ENCODE measurements at regions not wholly inside any gene's neighbourhood (a gene's known extent, or its start where the extent isn't known, plus 50 kb on each side); places are given as distances from the start of the nearest gene placed in this dataset.

GRCh38 chr15:31557899-31558298 is 231.3 kb downstream of the KLF13 start:
- BruUV-seq (replicated peaks) = no TSS peak
- Histone ChIP-seq H3K9me3 (no peaks in the 10 kb centered on the region), H3K36me3 (ENCODE audit: control insufficient read depth, insufficient read depth, low read length) (no peaks in the 10 kb centered on the region), H3K4me3 (ENCODE audit: low read depth, low read length) (no peak overlapping the region), H3K4me1 (no peaks in the 10 kb centered on the region), H3K27me3 (replicated peaks; ENCODE audit: control insufficient read depth, insufficient read depth, low read length) (peaks cover 2% of the 10 kb centered on the region)
- DNase-seq = no peak
- ChIA-PET CTCF (no interaction called here), POLR2A (no interaction called here)
- TF ChIP-seq CTCF (IDR thresholded peaks at IDR 0.05; ENCODE audit: insufficient read depth in 1 of 2, low read depth in 1 of 2, low read length in 1 of 2, severe bottlenecking in 1 of 2, unreplicated experiment in 1 of 2) = no peak
- intact Hi-C loops (cut with micrococcal nuclease; ENCODE audit: unreplicated experiment) = no loop called here
- peaks cover 18% of the 10 kb centered on the region for H3K27me3 Mint-ChIP-seq (ENCODE audit: insufficient read depth, unreplicated experiment)
- H3K36me3 Mint-ChIP-seq (ENCODE audit: insufficient read depth, unreplicated experiment) = no peaks in the 10 kb centered on the region
- no peaks in the 10 kb centered on the region for H3K9me3 Mint-ChIP-seq (ENCODE audit: unreplicated experiment)
- no peak overlapping the region for H3K27ac Mint-ChIP-seq (ENCODE audit: unreplicated experiment)
- H3K4me1 Mint-ChIP-seq (ENCODE audit: low read depth, unreplicated experiment) = no peaks in the 10 kb centered on the region
- no peak overlapping the region for H3K4me3 Mint-ChIP-seq (ENCODE audit: unreplicated experiment)

GRCh38 chr15:31558840-31559239 is 232.2 kb downstream of the KLF13 start:
- no peaks in the 10 kb centered on the region for H3K4me1 ChIP-seq
- H3K36me3 ChIP-seq (ENCODE audit: control insufficient read depth, insufficient read depth, low read length) = no peaks in the 10 kb centered on the region
- no TSS peak for BruUV-seq (replicated peaks)
- H3K9me3 ChIP-seq = no peaks in the 10 kb centered on the region
- CTCF ChIA-PET = no interaction called here
- Mint-ChIP-seq H3K9me3 (ENCODE audit: unreplicated experiment) (no peaks in the 10 kb centered on the region), H3K4me3 (ENCODE audit: unreplicated experiment) (no peak overlapping the region), H3K36me3 (ENCODE audit: insufficient read depth, unreplicated experiment) (no peaks in the 10 kb centered on the region), H3K27me3 (ENCODE audit: insufficient read depth, unreplicated experiment) (peaks cover 13% of the 10 kb centered on the region), H3K27ac (ENCODE audit: unreplicated experiment) (no peak overlapping the region), H3K4me1 (ENCODE audit: low read depth, unreplicated experiment) (no peaks in the 10 kb centered on the region)
- H3K27me3 ChIP-seq (replicated peaks; ENCODE audit: control insufficient read depth, insufficient read depth, low read length) = 0 out of 2 replicates have a peak, but pooled peaks cover 1% of the 10 kb centered on the region
- TF ChIP-seq CTCF (IDR thresholded peaks at IDR 0.05; ENCODE audit: insufficient read depth in 1 of 2, low read depth in 1 of 2, low read length in 1 of 2, severe bottlenecking in 1 of 2, unreplicated experiment in 1 of 2) = no peak
- POLR2A ChIA-PET = no interaction called here
- no peak for DNase-seq
- intact Hi-C loops (cut with micrococcal nuclease; ENCODE audit: unreplicated experiment) = no loop called here
- no peak overlapping the region for H3K4me3 ChIP-seq (ENCODE audit: low read depth, low read length)

- Mint-ChIP-seq H3K27ac (ENCODE audit: unreplicated experiment) (no peak overlapping the region), H3K4me1 (ENCODE audit: low read depth, unreplicated experiment) (no peaks in the 10 kb centered on the region), H3K36me3 (ENCODE audit: insufficient read depth, unreplicated experiment) (no peaks in the 10 kb centered on the region), H3K9me3 (ENCODE audit: unreplicated experiment) (no peaks in the 10 kb centered on the region), H3K27me3 (ENCODE audit: insufficient read depth, unreplicated experiment) (peaks cover 6% of the 10 kb centered on the region), H3K4me3 (ENCODE audit: unreplicated experiment) (no peak overlapping the region)
- CTCF ChIA-PET = no interaction called here
- Histone ChIP-seq H3K27me3 (replicated peaks; ENCODE audit: control insufficient read depth, insufficient read depth, low read length) (0 out of 2 replicates have a peak, but pooled peaks cover 1% of the 10 kb centered on the region), H3K9me3 (no peaks in the 10 kb centered on the region), H3K4me3 (ENCODE audit: low read depth, low read length) (no peak overlapping the region), H3K36me3 (ENCODE audit: control insufficient read depth, insufficient read depth, low read length) (no peaks in the 10 kb centered on the region), H3K4me1 (no peaks in the 10 kb centered on the region)
- intact Hi-C loops (cut with micrococcal nuclease; ENCODE audit: unreplicated experiment) = no loop called here
- no peak for TF ChIP-seq CTCF (IDR thresholded peaks at IDR 0.05; ENCODE audit: insufficient read depth in 1 of 2, low read depth in 1 of 2, low read length in 1 of 2, severe bottlenecking in 1 of 2, unreplicated experiment in 1 of 2)
- DNase-seq = no peak
- POLR2A ChIA-PET = no interaction called here
- BruUV-seq (replicated peaks) = no TSS peak
Observed at GRCh38 chr15:31559786-31560185, 233.2 kb downstream of the KLF13 start.
